ENCODE measurements at regions not wholly inside any gene's neighbourhood (a gene's known extent, or its start where the extent isn't known, plus 50 kb on each side); places are given as distances from the start of the nearest gene placed in this dataset.
"Not testable (repeated sequence)": the region's sequence is repeated elsewhere in the genome, so short reads cannot be mapped to it uniquely, and the experiment has no call there.

GRCh38 chr9:81424431-81424830 is 264.9 kb downstream of the TLE1 start:
- H3K9me3 ChIP-seq (ENCODE audit: control insufficient read depth in 2 of 2, insufficient read depth in 1 of 2, low read length in 1 of 2), result no peaks in the 10 kb centered on the region
- no peak overlapping the region for H3K27ac ChIP-seq (ENCODE audit: low read depth in 1 of 2, low read length in 1 of 2)
- 52% methylated on average over 1 of the region's 1 CpG for WGBS

GRCh38 chr9:81423589-81424326 is 265.6 kb downstream of the TLE1 start:
- Histone ChIP-seq H3K27ac (ENCODE audit: low read depth in 1 of 2, low read length in 1 of 2) (no peak overlapping the region), H3K4me3 (ENCODE audit: low read length in 2 of 2) (no peak overlapping the region), H3K9me3 (ENCODE audit: control insufficient read depth in 2 of 2, insufficient read depth in 1 of 2, low read length in 1 of 2) (no peaks in the 10 kb centered on the region), H3K27me3 (ENCODE audit: control insufficient read depth in 2 of 2, insufficient read depth in 1 of 2, low read length in 1 of 2) (no peaks in the 10 kb centered on the region), H3K4me1 (ENCODE audit: control insufficient read depth in 2 of 2, insufficient read depth in 2 of 2, low read length in 2 of 2) (no peaks in the 10 kb centered on the region), H3K36me3 (ENCODE audit: control insufficient read depth in 2 of 2, insufficient read depth in 2 of 2, low read length in 1 of 2) (no peaks in the 10 kb centered on the region)
- no peak for DNase-seq (ENCODE audit: low read depth in 6 of 9, low spot score in 9 of 9)

More at GRCh38 chr9:81424431-81424830, 264.9 kb downstream of the TLE1 start:
- H3K27me3 ChIP-seq (ENCODE audit: control insufficient read depth in 2 of 2, insufficient read depth in 1 of 2, low read length in 1 of 2), result no peaks in the 10 kb centered on the region
- H3K36me3 ChIP-seq (ENCODE audit: control insufficient read depth in 2 of 2, insufficient read depth in 2 of 2, low read length in 1 of 2), result no peaks in the 10 kb centered on the region
- H3K4me3 ChIP-seq (ENCODE audit: low read length in 2 of 2), result no peak overlapping the region
- no peaks in the 10 kb centered on the region for H3K4me1 ChIP-seq (ENCODE audit: control insufficient read depth in 2 of 2, insufficient read depth in 2 of 2, low read length in 2 of 2)
- no peak for DNase-seq (ENCODE audit: low read depth in 6 of 9, low spot score in 9 of 9)

- not testable (repeated sequence) for H3K27ac ChIP-seq (ENCODE audit: low read depth in 1 of 2, low read length in 1 of 2); H3K4me3 ChIP-seq (ENCODE audit: low read length in 2 of 2); H3K27me3 ChIP-seq (ENCODE audit: control insufficient read depth in 2 of 2, insufficient read depth in 1 of 2, low read length in 1 of 2); H3K36me3 ChIP-seq (ENCODE audit: control insufficient read depth in 2 of 2, insufficient read depth in 2 of 2, low read length in 1 of 2); H3K4me1 ChIP-seq (ENCODE audit: control insufficient read depth in 2 of 2, insufficient read depth in 2 of 2, low read length in 2 of 2); H3K9me3 ChIP-seq (ENCODE audit: control insufficient read depth in 2 of 2, insufficient read depth in 1 of 2, low read length in 1 of 2); DNase-seq (ENCODE audit: low read depth in 6 of 9, low spot score in 9 of 9)
- 88% methylated on average over 3 of the region's 3 CpGs for WGBS
Measured at GRCh38 chr9:81421090-81421489, 268.3 kb downstream of the TLE1 start.

- 94% methylated on average over 1 of the region's 1 CpG for WGBS
- Histone ChIP-seq H3K36me3 (ENCODE audit: control insufficient read depth in 2 of 2, insufficient read depth in 2 of 2, low read length in 1 of 2) (no peaks in the 10 kb centered on the region), H3K27ac (ENCODE audit: low read depth in 1 of 2, low read length in 1 of 2) (no peak overlapping the region), H3K4me3 (ENCODE audit: low read length in 2 of 2) (no peak overlapping the region), H3K9me3 (ENCODE audit: control insufficient read depth in 2 of 2, insufficient read depth in 1 of 2, low read length in 1 of 2) (no peaks in the 10 kb centered on the region), H3K27me3 (ENCODE audit: control insufficient read depth in 2 of 2, insufficient read depth in 1 of 2, low read length in 1 of 2) (no peaks in the 10 kb centered on the region), H3K4me1 (ENCODE audit: control insufficient read depth in 2 of 2, insufficient read depth in 2 of 2, low read length in 2 of 2) (no peaks in the 10 kb centered on the region)
- no peak for DNase-seq (ENCODE audit: low read depth in 6 of 9, low spot score in 9 of 9)
Measured at GRCh38 chr9:81420024-81420423, 269.3 kb downstream of the TLE1 start.

GRCh38 chr9:81417941-81418340 is 271.4 kb downstream of the TLE1 start:
- H3K4me1 ChIP-seq (ENCODE audit: control insufficient read depth in 2 of 2, insufficient read depth in 2 of 2, low read length in 2 of 2), result no peaks in the 10 kb centered on the region
- no peaks in the 10 kb centered on the region for H3K9me3 ChIP-seq (ENCODE audit: control insufficient read depth in 2 of 2, insufficient read depth in 1 of 2, low read length in 1 of 2)
- no peaks in the 10 kb centered on the region for H3K36me3 ChIP-seq (ENCODE audit: control insufficient read depth in 2 of 2, insufficient read depth in 2 of 2, low read length in 1 of 2)
- H3K27me3 ChIP-seq (ENCODE audit: control insufficient read depth in 2 of 2, insufficient read depth in 1 of 2, low read length in 1 of 2), result no peaks in the 10 kb centered on the region
- DNase-seq (ENCODE audit: low read depth in 6 of 9, low spot score in 9 of 9), result no peak
- H3K27ac ChIP-seq (ENCODE audit: low read depth in 1 of 2, low read length in 1 of 2), result no peak overlapping the region
- no peak overlapping the region for H3K4me3 ChIP-seq (ENCODE audit: low read length in 2 of 2)

- no peaks in the 10 kb centered on the region for H3K36me3 ChIP-seq (ENCODE audit: control insufficient read depth in 2 of 2, insufficient read depth in 2 of 2, low read length in 1 of 2)
- H3K9me3 ChIP-seq (ENCODE audit: control insufficient read depth in 2 of 2, insufficient read depth in 1 of 2, low read length in 1 of 2), result no peaks in the 10 kb centered on the region
- H3K27me3 ChIP-seq (ENCODE audit: control insufficient read depth in 2 of 2, insufficient read depth in 1 of 2, low read length in 1 of 2), result no peaks in the 10 kb centered on the region
- no peaks in the 10 kb centered on the region for H3K4me1 ChIP-seq (ENCODE audit: control insufficient read depth in 2 of 2, insufficient read depth in 2 of 2, low read length in 2 of 2)
- 95% methylated on average over 2 of the region's 2 CpGs for WGBS
- DNase-seq (ENCODE audit: low read depth in 6 of 9, low spot score in 9 of 9), result no peak
- H3K4me3 ChIP-seq (ENCODE audit: low read length in 2 of 2), result no peak overlapping the region
- no peak overlapping the region for H3K27ac ChIP-seq (ENCODE audit: low read depth in 1 of 2, low read length in 1 of 2)
Measured at GRCh38 chr9:81417299-81417675, 272.1 kb downstream of the TLE1 start.

GRCh38 chr9:81416476-81417298 is 272.7 kb downstream of the TLE1 start:
- Histone ChIP-seq H3K4me1 (ENCODE audit: control insufficient read depth in 2 of 2, insufficient read depth in 2 of 2, low read length in 2 of 2) (no peaks in the 10 kb centered on the region), H3K9me3 (ENCODE audit: control insufficient read depth in 2 of 2, insufficient read depth in 1 of 2, low read length in 1 of 2) (no peaks in the 10 kb centered on the region), H3K27ac (ENCODE audit: low read depth in 1 of 2, low read length in 1 of 2) (no peak overlapping the region), H3K27me3 (ENCODE audit: control insufficient read depth in 2 of 2, insufficient read depth in 1 of 2, low read length in 1 of 2) (no peaks in the 10 kb centered on the region), H3K4me3 (ENCODE audit: low read length in 2 of 2) (no peak overlapping the region), H3K36me3 (ENCODE audit: control insufficient read depth in 2 of 2, insufficient read depth in 2 of 2, low read length in 1 of 2) (no peaks in the 10 kb centered on the region)
- 90% methylated on average over 7 of the region's 7 CpGs for WGBS
- DNase-seq (ENCODE audit: low read depth in 6 of 9, low spot score in 9 of 9), result no peak

- 95% methylated on average over 1 of the region's 1 CpG for WGBS
Measured at GRCh38 chr9:81414836-81415235, 274.5 kb downstream of the TLE1 start.

GRCh38 chr9:81411961-81412360 is 277.4 kb downstream of the TLE1 start:
- no peak for DNase-seq (ENCODE audit: low read depth in 6 of 9, low spot score in 9 of 9)
- H3K27ac ChIP-seq (ENCODE audit: low read depth in 1 of 2, low read length in 1 of 2), result no peak overlapping the region
- no peak overlapping the region for H3K4me3 ChIP-seq (ENCODE audit: low read length in 2 of 2)
- no peaks in the 10 kb centered on the region for H3K27me3 ChIP-seq (ENCODE audit: control insufficient read depth in 2 of 2, insufficient read depth in 1 of 2, low read length in 1 of 2)
- 92% methylated on average over 1 of the region's 1 CpG for WGBS
- no peaks in the 10 kb centered on the region for H3K36me3 ChIP-seq (ENCODE audit: control insufficient read depth in 2 of 2, insufficient read depth in 2 of 2, low read length in 1 of 2)
- no peaks in the 10 kb centered on the region for H3K4me1 ChIP-seq (ENCODE audit: control insufficient read depth in 2 of 2, insufficient read depth in 2 of 2, low read length in 2 of 2)
- H3K9me3 ChIP-seq (ENCODE audit: control insufficient read depth in 2 of 2, insufficient read depth in 1 of 2, low read length in 1 of 2), result no peaks in the 10 kb centered on the region

More at GRCh38 chr9:81414836-81415235, 274.5 kb downstream of the TLE1 start:
- DNase-seq (ENCODE audit: low read depth in 6 of 9, low spot score in 9 of 9), result no peak
- H3K27me3 ChIP-seq (ENCODE audit: control insufficient read depth in 2 of 2, insufficient read depth in 1 of 2, low read length in 1 of 2), result no peaks in the 10 kb centered on the region
- H3K4me3 ChIP-seq (ENCODE audit: low read length in 2 of 2), result no peak overlapping the region
- H3K9me3 ChIP-seq (ENCODE audit: control insufficient read depth in 2 of 2, insufficient read depth in 1 of 2, low read length in 1 of 2), result no peaks in the 10 kb centered on the region
- no peaks in the 10 kb centered on the region for H3K4me1 ChIP-seq (ENCODE audit: control insufficient read depth in 2 of 2, insufficient read depth in 2 of 2, low read length in 2 of 2)
- H3K27ac ChIP-seq (ENCODE audit: low read depth in 1 of 2, low read length in 1 of 2), result no peak overlapping the region
- H3K36me3 ChIP-seq (ENCODE audit: control insufficient read depth in 2 of 2, insufficient read depth in 2 of 2, low read length in 1 of 2), result no peaks in the 10 kb centered on the region
